ENCODE measurements at regions not wholly inside any gene's neighbourhood (a gene's known extent, or its start where the extent isn't known, plus 50 kb on each side); places are given as distances from the start of the nearest gene placed in this dataset.

DNA sequence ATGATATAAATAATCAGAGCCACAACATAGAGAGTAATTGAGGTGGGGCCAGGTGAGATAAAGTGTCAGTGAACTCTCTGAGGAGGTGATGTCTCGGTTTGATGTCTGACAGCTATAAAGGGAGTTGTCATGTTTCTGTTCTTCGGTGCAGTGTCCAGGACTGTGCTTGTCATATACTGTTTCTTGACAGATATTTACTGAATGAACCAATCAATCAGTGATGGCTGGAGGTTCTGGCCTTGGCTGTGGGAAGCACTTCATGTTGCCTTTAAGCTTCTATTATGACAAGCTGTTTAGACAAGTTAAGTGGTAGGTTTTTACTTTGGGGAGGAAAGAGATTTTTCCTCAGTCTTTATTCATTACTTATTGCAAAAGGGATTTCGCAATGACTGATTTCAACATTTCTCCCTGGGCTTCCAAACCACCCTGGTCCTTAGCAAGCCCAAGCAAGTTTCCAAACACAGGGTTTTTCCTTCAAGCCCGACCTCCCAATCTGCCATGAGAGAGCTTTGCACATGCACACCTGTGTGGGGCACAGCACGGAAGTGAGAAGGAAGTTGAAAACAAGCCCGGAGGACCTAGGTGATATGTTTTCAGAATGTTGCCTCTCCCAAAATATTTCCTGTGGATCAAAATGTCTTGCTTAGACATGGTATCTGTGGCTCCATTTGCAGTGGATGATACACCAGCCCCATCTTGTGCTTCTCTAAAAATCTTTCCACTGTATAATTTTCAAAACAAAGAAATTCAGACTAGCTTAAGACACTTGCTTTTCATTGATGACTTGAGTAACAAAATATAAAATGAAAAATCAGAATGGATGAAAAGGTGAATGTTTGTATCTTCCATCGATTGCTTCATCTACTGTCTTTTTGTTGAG is 567.3 kb upstream of the BTBD3 start (continued):
- no peak for TF ChIP-seq SRF (IDR thresholded peaks at IDR 0.05; ENCODE audit: low read depth)
- TF ChIP-seq SIN3A (IDR thresholded peaks at IDR 0.05; ENCODE audit: low read depth) = no peak

GRCh38 chr20:11352041-11352440 is 565.7 kb upstream of the BTBD3 start:
- no peak for ATAC-seq
- H3K27me3 ChIP-seq (ENCODE audit: insufficient read depth, low read length) = no peaks in the 10 kb centered on the region
- DNase-seq (ENCODE audit: low read depth, low spot score) = no peak
- H3K9ac ChIP-seq (ENCODE audit: low read length) = no peak overlapping the region
- RAD21 ChIA-PET (ENCODE audit: low non-redundant PET in 1 of 2, low total read pairs in 2 of 2, uncharacterized antibody in 2 of 2, unreplicated experiment in 2 of 2) = no interaction called here
- H3K4me2 ChIP-seq (ENCODE audit: low read length) = no peak overlapping the region
- CTCF ChIA-PET = no interaction called here
- no peak overlapping the region for H3K4me3 ChIP-seq (replicated peaks in 1 of 2; ENCODE audit: low read depth in 1 of 2, low read length in 2 of 2)
- no TSS peak for BruUV-seq (replicated peaks)
- H4K20me1 ChIP-seq (ENCODE audit: insufficient read depth) = no peaks in the 10 kb centered on the region
- intact Hi-C loops (cut with micrococcal nuclease) = no loop called here
- no peaks in the 10 kb centered on the region for H3K4me1 ChIP-seq (ENCODE audit: control insufficient read depth in 1 of 2, insufficient read depth in 2 of 2, low read length in 2 of 2)
- H2AFZ ChIP-seq (ENCODE audit: low read depth, low read length, poor library complexity, severe bottlenecking) = no peak overlapping the region
- H3K79me2 ChIP-seq (ENCODE audit: insufficient read depth, low read length) = no peaks in the 10 kb centered on the region
- POLR2A ChIA-PET = no interaction called here
- H3K9me3 ChIP-seq (ENCODE audit: control insufficient read depth in 1 of 2, insufficient read depth in 1 of 2, low read depth in 1 of 2, low read length in 2 of 2) = 0 out of 4 replicates have a peak, but pooled peaks cover 0 to 4% of the 10 kb centered on the region in 2 experiments
- TF ChIP-seq FOSL1 (IDR thresholded peaks at IDR 0.05; ENCODE audit: low read depth) (no peak), ELF1 (IDR thresholded peaks at IDR 0.05; ENCODE audit: borderline replicate concordance, low read depth) (no peak), EGR1 (IDR thresholded peaks at IDR 0.05; ENCODE audit: low read depth) (no peak)
- no peak overlapping the region for H3K27ac ChIP-seq (ENCODE audit: low read depth, low read length)
- no peaks in the 10 kb centered on the region for H3K9me2 ChIP-seq (ENCODE audit: insufficient read depth)
- H3K36me3 ChIP-seq (ENCODE audit: control insufficient read depth in 1 of 2, insufficient read depth in 2 of 2, low read length in 2 of 2) = no peaks in the 10 kb centered on the region

GRCh38 chr20:11354846-11355245 is 562.8 kb upstream of the BTBD3 start:
- H3K9me3 ChIP-seq (ENCODE audit: control insufficient read depth in 1 of 2, insufficient read depth in 1 of 2, low read depth in 1 of 2, low read length in 2 of 2) = no peaks in the 10 kb centered on the region
- H3K27me3 ChIP-seq (ENCODE audit: insufficient read depth, low read length) = no peaks in the 10 kb centered on the region
- ChIA-PET RAD21 (ENCODE audit: low non-redundant PET in 1 of 2, low total read pairs in 2 of 2, uncharacterized antibody in 2 of 2, unreplicated experiment in 2 of 2) (no interaction called here), POLR2A (no interaction called here), CTCF (no interaction called here)
- BruUV-seq (replicated peaks) = no TSS peak
- intact Hi-C loops (cut with micrococcal nuclease) = no loop called here
- no peak overlapping the region for H2AFZ ChIP-seq (ENCODE audit: low read depth, low read length, poor library complexity, severe bottlenecking)
- H3K4me1 ChIP-seq (ENCODE audit: control insufficient read depth in 1 of 2, insufficient read depth in 2 of 2, low read length in 2 of 2) = no peaks in the 10 kb centered on the region
- H4K20me1 ChIP-seq (ENCODE audit: insufficient read depth) = no peaks in the 10 kb centered on the region
- no peak overlapping the region for H3K4me2 ChIP-seq (ENCODE audit: low read length)
- H3K27ac ChIP-seq (ENCODE audit: low read depth, low read length) = no peak overlapping the region
- H3K4me3 ChIP-seq (replicated peaks in 1 of 2; ENCODE audit: low read depth in 1 of 2, low read length in 2 of 2) = no peak overlapping the region
- no peaks in the 10 kb centered on the region for H3K9me2 ChIP-seq (ENCODE audit: insufficient read depth)
- H3K79me2 ChIP-seq (ENCODE audit: insufficient read depth, low read length) = no peaks in the 10 kb centered on the region
- no peak overlapping the region for H3K9ac ChIP-seq (ENCODE audit: low read length)
- no peaks in the 10 kb centered on the region for H3K36me3 ChIP-seq (ENCODE audit: control insufficient read depth in 1 of 2, insufficient read depth in 2 of 2, low read length in 2 of 2)
- DNase-seq (ENCODE audit: low read depth, low spot score) (no peak), ATAC-seq (no peak)
- TF ChIP-seq RAD21 (IDR thresholded peaks at IDR 0.05; ENCODE audit: low read depth) (no peak), MAX (IDR thresholded peaks at IDR 0.05) (no peak), ZFX (IDR thresholded peaks at IDR 0.05) (no peak), EZH2phosphoT487 (IDR thresholded peaks at IDR 0.05; ENCODE audit: borderline replicate concordance) (no peak), ZBTB33 (IDR thresholded peaks at IDR 0.05; ENCODE audit: extremely low read depth, insufficient replicate concordance, low read length) (no peak), SP1 (IDR thresholded peaks at IDR 0.05; ENCODE audit: low read depth) (no peak), EGR1 (IDR thresholded peaks at IDR 0.05; ENCODE audit: low read depth) (no peak), ELF1 (IDR thresholded peaks at IDR 0.05; ENCODE audit: borderline replicate concordance, low read depth) (no peak), JUND (IDR thresholded peaks at IDR 0.05) (no peak), POLR2A (IDR thresholded peaks at IDR 0.05; ENCODE audit: borderline replicate concordance, extremely low read depth, insufficient read depth, insufficient read length) (no peak), CEBPB (IDR thresholded peaks at IDR 0.05; ENCODE audit: low read depth) (no peak), POLR2AphosphoS5 (IDR thresholded peaks at IDR 0.05; ENCODE audit: low read depth, low read length) (no peak), SRF (IDR thresholded peaks at IDR 0.05; ENCODE audit: low read depth) (no peak)
- TF ChIP-seq, protein P1, sequence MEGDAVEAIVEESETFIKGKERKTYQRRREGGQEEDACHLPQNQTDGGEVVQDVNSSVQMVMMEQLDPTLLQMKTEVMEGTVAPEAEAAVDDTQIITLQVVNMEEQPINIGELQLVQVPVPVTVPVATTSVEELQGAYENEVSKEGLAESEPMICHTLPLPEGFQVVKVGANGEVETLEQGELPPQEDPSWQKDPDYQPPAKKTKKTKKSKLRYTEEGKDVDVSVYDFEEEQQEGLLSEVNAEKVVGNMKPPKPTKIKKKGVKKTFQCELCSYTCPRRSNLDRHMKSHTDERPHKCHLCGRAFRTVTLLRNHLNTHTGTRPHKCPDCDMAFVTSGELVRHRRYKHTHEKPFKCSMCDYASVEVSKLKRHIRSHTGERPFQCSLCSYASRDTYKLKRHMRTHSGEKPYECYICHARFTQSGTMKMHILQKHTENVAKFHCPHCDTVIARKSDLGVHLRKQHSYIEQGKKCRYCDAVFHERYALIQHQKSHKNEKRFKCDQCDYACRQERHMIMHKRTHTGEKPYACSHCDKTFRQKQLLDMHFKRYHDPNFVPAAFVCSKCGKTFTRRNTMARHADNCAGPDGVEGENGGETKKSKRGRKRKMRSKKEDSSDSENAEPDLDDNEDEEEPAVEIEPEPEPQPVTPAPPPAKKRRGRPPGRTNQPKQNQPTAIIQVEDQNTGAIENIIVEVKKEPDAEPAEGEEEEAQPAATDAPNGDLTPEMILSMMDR (IDR thresholded peaks at IDR 0.05 in 2 of 3, conservative IDR thresholded peaks at IDR 0.05 in 1 of 3; ENCODE audit: borderline replicate concordance in 1 of 3, insufficient read depth in 1 of 3, low read depth in 2 of 3, low read length in 2 of 3) = no peak
